GM18951 (cell line): ENCODE measurements at regions not wholly inside any gene's neighbourhood (a gene's known extent, or its start where the extent isn't known, plus 50 kb on each side); places are given as distances from the start of the nearest gene placed in this dataset.

ENCODE experiments used
- POLR2A ChIP-seq: IDR thresholded peaks from 4 replicates; pipeline ENCODE4 v1.6.1; 2011; ENCODE audit warnings: mild to moderate bottlenecking; ENCODE audit not compliant: insufficient read length, insufficient read depth; ENCODE audit errors: extremely low read depth
- in situ Hi-C: fragments of 300-500 bp; cut with MboI; formaldehyde crosslinking; loops from one replicate; pipeline ENCODE4 v1.12.0; 2022; ENCODE audit warnings: low sequenced_read_pairs, mixed read lengths, inconsistent platforms; ENCODE audit not compliant: unreplicated experiment

DNA sequence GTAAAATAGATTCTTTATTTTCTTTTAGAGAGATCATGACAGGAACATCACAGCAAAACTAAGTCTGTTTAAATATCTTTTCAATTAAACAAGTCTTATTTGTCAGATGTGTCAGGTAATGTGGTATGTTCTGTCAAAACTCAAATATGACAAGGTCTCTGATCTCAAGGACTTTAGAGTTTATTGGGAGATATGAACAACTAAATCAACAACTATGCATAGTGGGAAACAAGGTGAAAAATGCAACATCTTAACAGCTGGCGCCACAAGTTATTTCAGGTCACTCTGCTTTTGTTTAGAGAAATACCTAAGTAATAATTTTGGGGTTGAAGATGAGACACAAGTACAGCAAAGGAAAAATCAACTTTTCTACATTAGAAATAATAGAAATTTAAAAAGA lies 779.4 kb upstream of the ADGRL4 start:
- in situ Hi-C loops = no loop called here
- TF ChIP-seq POLR2A = no peak

DNA sequence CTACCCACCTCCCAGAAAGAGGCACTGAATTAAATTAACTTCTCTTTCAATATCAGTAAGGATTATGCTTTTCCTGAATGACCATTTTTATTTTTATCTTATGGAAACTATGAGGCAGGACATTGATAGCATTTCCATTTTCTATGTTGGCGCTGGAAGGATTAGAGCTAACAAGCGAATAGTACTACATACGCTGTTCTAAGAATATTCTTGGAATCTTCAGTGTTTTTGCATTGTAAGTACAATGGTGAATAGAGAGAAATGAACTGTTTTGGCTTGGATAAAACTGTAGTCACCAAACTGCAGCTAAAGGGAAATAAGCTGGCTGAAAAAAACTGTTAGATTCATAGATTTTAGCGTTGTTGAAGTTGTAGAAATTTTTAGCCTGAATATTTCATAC lies 779.0 kb upstream of the ADGRL4 start:
- in situ Hi-C loops = no loop called here
- TF ChIP-seq POLR2A = no peak

DNA sequence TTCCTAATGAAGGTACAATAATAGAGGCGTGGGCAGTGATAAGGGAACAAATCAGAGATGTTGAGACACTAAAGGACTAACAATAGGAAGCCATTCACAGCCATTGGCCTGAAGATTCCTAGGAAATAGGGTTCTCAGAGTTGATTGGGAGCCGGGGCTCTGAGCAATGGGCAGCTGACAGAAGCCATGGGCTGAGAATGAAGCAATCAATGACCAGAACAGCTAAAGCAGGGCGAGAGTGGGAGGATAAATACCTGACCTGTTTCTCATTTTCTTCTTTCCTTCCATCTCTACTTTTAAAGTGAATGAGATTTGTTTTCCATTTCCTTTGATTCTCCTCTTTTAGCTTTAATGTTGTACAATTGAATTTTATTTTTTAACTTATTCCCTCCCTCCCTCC lies 774.7 kb upstream of the ADGRL4 start:
- in situ Hi-C loops = no loop called here
- TF ChIP-seq POLR2A = no peak

DNA sequence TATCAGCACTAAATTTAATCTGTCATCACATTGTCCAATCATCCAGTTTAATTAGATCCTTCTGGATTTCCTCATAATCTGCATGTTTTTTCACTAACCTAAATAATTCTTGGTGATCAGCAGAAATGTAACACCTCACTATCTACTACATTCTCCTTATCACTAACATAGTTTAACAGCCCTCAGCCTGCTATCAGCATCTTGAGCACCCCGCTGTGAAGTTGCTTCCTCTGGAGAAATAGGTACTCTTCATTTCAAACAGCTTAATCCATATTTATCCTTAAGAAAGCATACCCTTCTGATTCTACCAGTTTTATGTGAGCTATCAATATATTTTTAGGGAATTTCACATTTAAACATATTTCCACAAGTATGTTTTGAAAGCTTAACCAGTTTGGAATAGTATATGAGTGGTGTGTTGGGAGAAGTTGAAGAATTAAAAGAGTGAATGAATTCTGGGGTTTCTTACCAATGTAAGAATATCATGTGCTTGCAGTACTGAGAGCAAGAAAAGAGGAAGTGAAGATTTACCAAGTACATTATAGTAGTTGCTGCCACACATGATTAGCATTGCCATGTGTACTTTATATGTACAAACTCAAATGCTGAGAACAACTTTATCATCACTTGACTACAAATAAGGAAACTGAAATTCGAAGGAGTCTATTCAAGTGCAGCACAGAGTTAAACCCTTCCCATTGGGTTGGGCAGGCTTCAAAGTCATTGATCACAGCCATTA lies 771.1 kb upstream of the ADGRL4 start:
- in situ Hi-C loops = no loop called here

DNA sequence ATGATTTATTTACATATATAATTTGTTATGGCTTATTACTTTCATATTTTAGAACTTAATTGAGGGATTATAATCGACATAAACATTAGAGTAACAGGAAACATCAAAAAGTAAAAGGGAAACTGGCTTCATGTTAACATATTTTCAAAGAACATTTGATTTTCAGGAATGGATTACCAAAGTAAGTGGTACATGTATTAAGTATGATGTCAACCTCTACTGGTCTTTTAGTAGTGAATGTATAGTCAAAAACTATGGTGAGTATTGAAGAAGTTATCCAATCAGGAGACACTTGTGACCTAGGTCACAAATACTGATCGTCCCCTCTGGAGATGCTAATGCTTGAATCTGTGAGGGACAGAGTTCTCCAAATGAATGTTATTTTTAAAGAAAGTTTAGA lies 768.9 kb upstream of the ADGRL4 start:
- in situ Hi-C loops = no loop called here
- TF ChIP-seq POLR2A = no peak

More for the DNA sequence above, 771.1 kb upstream of the ADGRL4 start:
- TF ChIP-seq POLR2A = no peak

DNA sequence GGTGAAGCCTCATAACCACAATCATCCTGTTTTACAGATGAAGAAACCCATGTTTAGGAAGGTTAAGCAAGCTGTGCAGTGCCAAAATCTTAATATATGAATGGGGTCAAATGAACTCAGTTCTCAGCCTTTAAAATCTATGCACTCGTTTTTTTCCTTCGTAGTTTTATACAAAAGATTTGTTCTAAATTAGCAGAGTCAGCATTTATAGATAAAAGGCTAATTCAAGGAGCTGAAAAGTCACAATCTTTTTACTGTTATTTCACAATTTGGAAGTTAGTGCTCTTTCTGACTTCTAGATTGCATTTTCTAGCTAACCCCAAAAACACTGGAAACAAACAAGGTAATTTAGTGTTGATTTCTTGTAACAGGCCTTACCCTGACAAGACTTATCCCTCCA lies 766.9 kb upstream of the ADGRL4 start:
- in situ Hi-C loops = no loop called here
- TF ChIP-seq POLR2A = no peak

DNA sequence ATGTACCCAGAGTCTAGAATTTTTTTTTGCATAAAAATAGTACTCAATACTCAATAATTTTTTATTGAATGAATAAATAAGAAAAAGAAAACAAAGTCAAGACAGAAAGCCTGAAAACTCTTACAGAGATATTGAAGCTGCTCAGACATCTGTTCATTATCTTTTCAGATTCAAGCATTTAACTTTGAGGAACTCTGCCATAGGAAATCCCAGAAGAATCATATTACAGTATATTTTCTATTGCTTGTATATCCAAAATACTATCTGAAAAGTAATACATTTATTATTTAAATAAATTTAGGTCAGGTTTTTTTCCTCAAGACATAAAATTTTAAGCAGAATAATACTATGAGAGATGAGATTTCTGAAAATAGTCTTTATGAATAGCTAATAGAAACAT lies 755.9 kb upstream of the ADGRL4 start:
- in situ Hi-C loops = no loop called here
- TF ChIP-seq POLR2A = no peak

DNA sequence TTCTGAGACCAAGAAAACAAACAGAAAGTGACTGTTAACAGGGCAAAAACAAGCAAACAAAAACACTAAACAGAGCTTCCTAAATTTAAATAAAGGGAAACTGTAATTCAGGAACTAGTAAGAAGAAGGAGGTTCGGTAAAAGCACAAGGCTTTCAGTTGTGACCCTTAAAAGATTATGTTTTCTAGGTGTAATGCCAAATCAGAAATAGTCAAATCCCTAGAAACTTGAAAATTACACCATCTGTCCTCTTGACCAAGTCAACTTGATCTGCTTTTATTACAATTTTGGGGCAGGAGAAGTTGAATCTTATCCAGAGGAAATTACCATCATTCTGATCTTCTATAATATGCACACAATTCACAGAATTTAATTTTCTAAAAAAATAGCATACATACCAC lies 754.0 kb upstream of the ADGRL4 start:
- no peak for TF ChIP-seq POLR2A
- in situ Hi-C loops = no loop called here

DNA sequence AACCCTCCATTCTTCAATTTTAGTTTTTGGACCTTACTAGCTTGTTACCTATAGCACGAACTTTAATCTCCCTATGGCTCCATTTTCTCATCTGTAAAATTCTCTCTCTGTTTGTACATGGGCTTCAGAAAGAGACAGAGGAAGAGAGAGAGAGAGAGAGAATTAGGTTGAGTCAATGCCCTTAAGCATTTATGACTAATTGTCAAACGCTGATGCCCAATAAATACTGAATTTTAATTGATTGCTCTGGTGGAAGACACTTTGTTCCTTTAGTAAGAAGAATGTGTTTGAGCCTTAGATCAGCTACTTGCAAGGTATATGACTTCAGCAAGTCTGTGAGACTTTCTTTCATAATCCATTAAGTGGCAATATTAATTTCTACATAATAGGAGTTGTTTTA lies 743.1 kb upstream of the ADGRL4 start:
- in situ Hi-C loops = no loop called here
- TF ChIP-seq POLR2A = no peak

DNA sequence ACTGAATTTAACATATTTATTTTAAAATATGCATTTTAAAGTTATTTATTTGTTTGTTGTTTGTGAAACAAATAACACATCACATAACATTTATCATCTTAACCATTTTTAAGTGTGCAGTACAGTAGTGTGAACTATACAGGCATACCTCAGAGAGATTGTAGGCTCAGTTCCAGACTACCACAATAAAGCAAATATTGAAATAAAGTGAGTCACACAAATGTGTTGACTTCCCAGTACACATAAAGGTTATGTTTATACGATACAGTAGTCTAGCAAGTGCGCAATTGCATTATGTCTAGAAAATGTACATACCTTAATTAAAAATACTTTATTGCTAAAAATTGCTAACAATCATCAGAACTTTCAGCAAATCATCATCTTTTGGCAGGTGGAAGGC lies 739.4 kb upstream of the ADGRL4 start:
- in situ Hi-C loops = no loop called here

DNA sequence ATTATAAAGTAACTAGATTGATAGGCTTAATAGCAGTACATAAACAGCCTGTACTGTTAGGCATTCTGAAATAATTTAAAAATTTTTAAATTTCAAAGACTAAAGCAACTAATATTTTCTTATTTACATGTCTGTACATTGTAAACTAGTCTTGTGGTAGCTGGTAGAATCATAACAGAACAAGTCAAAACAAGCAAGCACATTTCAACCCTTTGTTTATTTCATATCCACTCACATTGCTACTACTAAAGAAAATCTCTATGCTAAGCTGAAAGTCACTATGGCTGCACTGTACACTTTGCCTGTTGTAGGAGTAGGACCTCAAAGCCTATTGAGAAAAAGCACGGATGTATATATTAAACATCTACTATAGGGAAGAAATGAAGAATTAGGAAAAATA lies 738.2 kb upstream of the ADGRL4 start:
- in situ Hi-C loops = no loop called here
- no peak for TF ChIP-seq POLR2A

More for the DNA sequence above, 739.4 kb upstream of the ADGRL4 start:
- TF ChIP-seq POLR2A = no peak

DNA sequence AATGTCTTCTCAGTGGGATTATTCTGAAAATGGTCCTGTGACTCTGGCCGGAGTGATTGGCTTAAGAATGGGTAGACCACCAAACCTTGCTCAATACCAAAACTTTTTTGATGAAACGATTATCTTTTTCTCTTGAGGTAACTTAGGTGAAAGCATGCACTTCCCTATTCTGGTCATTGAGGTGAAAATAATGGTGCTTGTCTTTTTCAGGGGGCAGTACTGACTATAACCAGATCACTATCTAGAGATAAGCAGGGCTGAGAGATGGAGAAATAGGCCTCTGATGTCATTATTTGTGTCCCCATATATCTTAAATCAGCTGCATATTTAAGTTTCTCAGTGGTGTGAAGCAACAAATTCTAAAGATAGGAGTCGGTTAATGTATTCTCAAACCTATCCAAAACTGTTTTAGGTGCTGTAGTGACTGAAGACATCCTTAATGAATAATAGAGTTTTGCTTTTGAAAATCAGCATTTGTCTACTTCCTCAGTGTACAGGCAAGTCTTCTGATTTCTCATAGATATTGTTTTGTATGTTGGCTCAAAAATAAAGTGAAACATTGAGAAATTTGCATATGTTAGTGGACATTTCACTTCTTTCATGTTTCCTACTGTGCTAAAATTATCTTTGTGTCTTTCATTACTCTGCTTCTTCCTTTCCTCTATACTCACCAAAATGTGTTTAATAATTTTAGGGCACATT lies 735.3 kb upstream of the ADGRL4 start:
- in situ Hi-C loops = no loop called here
- no peak for TF ChIP-seq POLR2A

DNA sequence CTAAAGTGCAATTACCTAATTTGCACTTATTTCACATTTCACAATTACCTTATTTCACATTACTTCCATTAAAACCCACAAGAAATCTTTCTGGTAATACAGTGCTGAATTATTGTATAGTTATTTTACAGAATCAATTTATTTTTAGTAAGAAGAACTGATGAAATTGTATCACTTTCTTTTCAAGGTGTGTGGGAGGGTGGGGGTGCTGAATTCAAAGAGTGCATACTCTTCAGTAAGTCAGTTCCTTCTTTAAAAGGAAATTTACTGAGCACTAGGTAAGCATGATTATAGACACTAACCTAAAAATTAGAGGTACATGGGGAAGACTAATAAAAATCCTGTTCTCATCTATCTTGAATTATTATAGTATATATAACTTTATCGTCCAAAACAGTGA lies 731.6 kb upstream of the ADGRL4 start:
- TF ChIP-seq POLR2A = no peak
- in situ Hi-C loops = no loop called here

DNA sequence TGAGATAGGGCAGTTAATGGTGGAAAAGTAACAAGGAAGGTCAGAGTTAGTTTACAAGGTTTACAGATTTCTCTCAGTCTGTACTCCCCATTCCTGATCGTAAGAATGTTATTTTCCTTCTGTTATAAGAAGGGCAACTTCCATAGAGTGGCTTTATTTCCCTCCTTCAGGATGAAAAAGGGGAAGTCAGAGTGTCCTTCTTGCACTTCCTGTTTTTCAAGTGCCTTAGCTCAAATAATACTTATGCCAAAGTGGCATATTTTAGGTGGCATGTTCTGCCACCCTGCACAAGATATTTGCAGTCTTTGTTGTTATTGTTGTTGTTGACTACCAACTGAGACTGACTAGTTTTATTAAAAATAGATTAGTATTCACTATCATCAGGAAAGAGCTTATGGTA lies 730.7 kb upstream of the ADGRL4 start:
- TF ChIP-seq POLR2A = no peak
- in situ Hi-C loops = no loop called here

DNA sequence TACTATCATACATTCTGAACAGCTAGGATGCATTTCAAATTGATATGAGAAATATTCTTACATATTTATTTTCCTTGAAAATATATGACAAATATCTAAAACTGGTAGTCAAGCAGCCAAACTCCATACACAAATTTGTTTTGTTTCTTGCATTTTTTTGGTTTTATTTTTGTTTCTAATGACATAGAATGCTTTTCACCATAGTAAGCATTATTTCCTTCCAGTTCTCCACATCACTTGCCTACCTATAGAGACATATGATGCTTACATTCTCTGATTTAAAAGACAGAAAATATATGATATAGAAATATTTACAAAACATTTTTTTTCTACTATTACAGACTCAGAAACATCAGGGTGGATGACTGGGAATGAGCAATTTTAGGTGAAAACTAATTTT lies 726.4 kb upstream of the ADGRL4 start:
- no peak for TF ChIP-seq POLR2A
- in situ Hi-C loops = no loop called here

DNA sequence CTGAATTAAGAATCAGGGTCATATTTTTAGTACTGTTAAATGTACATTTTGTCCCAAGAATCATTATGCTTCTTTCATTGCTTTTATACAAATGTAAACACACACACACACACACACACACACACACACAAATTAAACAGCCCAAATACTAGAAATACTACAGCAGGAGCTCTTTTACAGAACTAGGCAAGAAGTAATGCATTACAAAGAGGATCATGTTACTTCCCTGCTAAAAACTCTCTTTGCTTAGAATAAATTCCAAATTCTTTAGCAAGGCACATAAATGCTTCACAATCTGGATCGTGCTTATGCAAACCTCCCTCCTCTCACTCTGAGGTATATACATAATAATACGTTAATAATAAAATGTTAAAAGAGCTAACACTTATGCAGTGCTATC lies 720.4 kb upstream of the ADGRL4 start:
- in situ Hi-C loops = no loop called here
- no peak for TF ChIP-seq POLR2A
